Astrocyte of the spinal cord (primary cell): ENCODE measurements at regions not wholly inside any gene's neighbourhood (a gene's known extent, or its start where the extent isn't known, plus 50 kb on each side); places are given as distances from the start of the nearest gene placed in this dataset.

Experiments
- DNase-seq: peaks from one replicate; pipeline ENCODE4 v3.0.0; 2011; ENCODE audit warnings: low read depth, low spot score
- H3K4me3 ChIP-seq: 2 replicates; pipeline ENCODE4 v1.5.1; 2011; ENCODE audit warnings: low read depth, mild to moderate bottlenecking, low read length, moderate library complexity
- in situ Hi-C: cut with HindIII; loops from 2 replicates; pipeline ENCODE4 v1.10.0; 2017; ENCODE audit warnings: low sequenced_read_pairs
- TF ChIP-seq, protein P1 (sequence below): IDR thresholded peaks from 2 replicates; pipeline ENCODE4 v1.5.1; 2012; ENCODE audit warnings: low read depth, mild to moderate bottlenecking, low read length, inconsistent platforms

GRCh38 chr2:66001538-66001937 lies 433.4 kb upstream of the MEIS1 start:
- H3K4me3 ChIP-seq: no peak overlapping the region
- DNase-seq: no peak
- in situ Hi-C loops: no loop called here
- TF ChIP-seq, protein P1, sequence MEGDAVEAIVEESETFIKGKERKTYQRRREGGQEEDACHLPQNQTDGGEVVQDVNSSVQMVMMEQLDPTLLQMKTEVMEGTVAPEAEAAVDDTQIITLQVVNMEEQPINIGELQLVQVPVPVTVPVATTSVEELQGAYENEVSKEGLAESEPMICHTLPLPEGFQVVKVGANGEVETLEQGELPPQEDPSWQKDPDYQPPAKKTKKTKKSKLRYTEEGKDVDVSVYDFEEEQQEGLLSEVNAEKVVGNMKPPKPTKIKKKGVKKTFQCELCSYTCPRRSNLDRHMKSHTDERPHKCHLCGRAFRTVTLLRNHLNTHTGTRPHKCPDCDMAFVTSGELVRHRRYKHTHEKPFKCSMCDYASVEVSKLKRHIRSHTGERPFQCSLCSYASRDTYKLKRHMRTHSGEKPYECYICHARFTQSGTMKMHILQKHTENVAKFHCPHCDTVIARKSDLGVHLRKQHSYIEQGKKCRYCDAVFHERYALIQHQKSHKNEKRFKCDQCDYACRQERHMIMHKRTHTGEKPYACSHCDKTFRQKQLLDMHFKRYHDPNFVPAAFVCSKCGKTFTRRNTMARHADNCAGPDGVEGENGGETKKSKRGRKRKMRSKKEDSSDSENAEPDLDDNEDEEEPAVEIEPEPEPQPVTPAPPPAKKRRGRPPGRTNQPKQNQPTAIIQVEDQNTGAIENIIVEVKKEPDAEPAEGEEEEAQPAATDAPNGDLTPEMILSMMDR: no peak

DNA sequence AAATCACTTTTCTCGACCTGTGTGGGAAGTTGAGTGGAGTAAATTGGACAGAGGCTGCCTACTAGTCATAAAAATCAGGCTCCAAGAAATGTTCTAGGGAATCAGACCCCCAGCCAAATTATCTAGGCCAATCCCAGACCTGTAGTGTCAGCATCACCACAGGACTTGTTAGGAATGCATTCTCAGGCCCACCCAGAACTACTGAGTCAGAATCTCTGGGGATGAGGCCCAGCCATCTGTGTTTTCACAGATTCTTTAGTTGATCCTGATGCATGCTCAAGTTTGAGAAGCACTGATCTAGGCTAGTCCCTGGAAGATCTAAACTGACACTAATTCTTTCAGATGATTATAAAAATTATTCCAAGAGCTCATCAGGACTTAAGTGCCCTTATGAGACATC lies 434.0 kb upstream of the MEIS1 start:
- TF ChIP-seq, protein P1: no peak
- H3K4me3 ChIP-seq: no peak overlapping the region
- in situ Hi-C loops: no loop called here
- DNase-seq: no peak

GRCh38 chr2:65999796-66000195 lies 435.1 kb upstream of the MEIS1 start:
- no peak for DNase-seq
- TF ChIP-seq, protein P1: peak; percentile 13
- H3K4me3 ChIP-seq: no peak overlapping the region
- in situ Hi-C loops: no loop called here

GRCh38 chr2:65999103-65999502 lies 435.8 kb upstream of the MEIS1 start:
- in situ Hi-C loops: no loop called here
- TF ChIP-seq, protein P1: no peak
- H3K4me3 ChIP-seq: no peak overlapping the region
- DNase-seq: no peak

GRCh38 chr2:65997961-65998360 lies 437.0 kb upstream of the MEIS1 start:
- TF ChIP-seq, protein P1: no peak
- H3K4me3 ChIP-seq: no peak overlapping the region
- no peak for DNase-seq
- in situ Hi-C loops: no loop called here

DNA sequence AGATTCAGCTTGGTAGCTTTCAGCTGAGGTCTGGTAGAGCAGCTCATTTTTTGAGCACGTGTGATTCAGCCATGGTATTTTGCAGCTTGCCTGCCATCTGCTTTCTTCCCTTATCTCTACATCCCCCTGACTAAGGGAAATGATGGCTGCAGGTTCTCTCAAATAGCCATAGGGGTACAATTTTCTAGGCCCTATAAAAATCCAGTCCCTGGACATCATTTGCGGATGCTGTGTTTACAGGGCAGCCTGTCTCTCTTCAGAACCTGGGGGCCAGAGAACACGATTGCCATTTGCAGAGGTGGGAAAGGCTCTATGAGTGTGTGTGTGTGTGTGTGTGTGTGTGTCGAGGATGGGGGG lies 442.7 kb upstream of the MEIS1 start:
- no peak overlapping the region for H3K4me3 ChIP-seq
- in situ Hi-C loops: no loop called here
- no peak for DNase-seq
- TF ChIP-seq, protein P1: no peak
